SU-DHL-6 (cell line): ENCODE measurements at regions not wholly inside any gene's neighbourhood (a gene's known extent, or its start where the extent isn't known, plus 50 kb on each side); places are given as distances from the start of the nearest gene placed in this dataset.

Experiments used
- H2AFZ ChIP-seq: fragments of 200-600 bp; sonication (generic); 2 replicates; pipeline ENCODE4 v1.6.1; 2014; ENCODE audit warnings: low read depth, mild to moderate bottlenecking, moderate library complexity, mixed read lengths, antibody characterized with exemption, low read length; ENCODE audit not compliant: severe bottlenecking
- H3F3A ChIP-seq: fragments of 200-600 bp; shearing (Covaris generic); 2 replicates; pipeline ENCODE4 v1.6.0; 2016; ENCODE audit warnings: antibody characterized with exemption, mild to moderate bottlenecking; ENCODE audit not compliant: insufficient read depth
- H3K27ac ChIP-seq: fragments of 200-600 bp; sonication (generic); 2 replicates; pipeline ENCODE4 v1.5.1; 2016; ENCODE audit warnings: low read depth, mild to moderate bottlenecking, low read length, moderate library complexity, mixed read lengths
- H3K27me3 ChIP-seq: fragments of 200-600 bp; sonication (generic), shearing (Covaris generic); 2 replicates; pipeline ENCODE4 v1.6.0; 2014; ENCODE audit warnings: mild to moderate bottlenecking, low read length
- H3K36me3 ChIP-seq: fragments of 200-600 bp; sonication (generic); 2 replicates; pipeline ENCODE4 v1.6.1; 2014; ENCODE audit warnings: mild to moderate bottlenecking, low read length, mixed read lengths
- H3K4me2 ChIP-seq: fragments of 300-600, 200-600 bp; shearing (Covaris generic), sonication (generic); 2 replicates; pipeline ENCODE4 v1.6.0; 2014; ENCODE audit warnings: low read length, low read depth, mild to moderate bottlenecking; ENCODE audit not compliant: poor library complexity, severe bottlenecking
- H3K4me3 ChIP-seq: fragments of 200-600 bp; sonication (generic); 2 replicates; pipeline ENCODE4 v1.5.1; 2014; ENCODE audit warnings: antibody characterized with exemption, low read length, mild to moderate bottlenecking, mixed read lengths; ENCODE audit not compliant: insufficient read depth, poor library complexity, severe bottlenecking
- H3K79me2 ChIP-seq: fragments of 200-600 bp; sonication (generic); 2 replicates; pipeline ENCODE4 v1.6.1; 2014; ENCODE audit warnings: mild to moderate bottlenecking, low read length, moderate library complexity; ENCODE audit not compliant: insufficient read depth
- H3K9ac ChIP-seq: fragments of 200-600 bp; sonication (generic); 2 replicates; pipeline ENCODE4 v1.7.0; 2014; ENCODE audit warnings: mild to moderate bottlenecking, low read length
- H3K9me2 ChIP-seq: fragments of 200-600 bp; sonication (generic); replicated peaks from 2 replicates; pipeline ENCODE4 v1.6.1; 2014; ENCODE audit warnings: low read length; ENCODE audit not compliant: insufficient read depth
- H3K9me3 ChIP-seq: fragments of 200-600 bp; sonication (generic); 2 replicates; pipeline ENCODE4 v1.6.1; 2014; ENCODE audit warnings: low read length, mixed read lengths; ENCODE audit not compliant: insufficient read depth
- H4K20me1 ChIP-seq: fragments of 200-600 bp; sonication (generic); 2 replicates; pipeline ENCODE4 v1.6.1; 2014; ENCODE audit warnings: low read depth, mild to moderate bottlenecking, antibody characterized with exemption, low read length, moderate library complexity, mixed read lengths
- CTCF ChIP-seq: fragments of 200-600 bp; sonication (generic); IDR thresholded peaks from one replicate; pipeline ENCODE4 v1.5.1; 2017; ENCODE audit warnings: antibody characterized with exemption, mild to moderate bottlenecking, low read length, moderate library complexity; ENCODE audit not compliant: insufficient read depth, poor library complexity, severe bottlenecking
- EZH2phosphoT487 ChIP-seq: fragments of 200-600 bp; sonication (generic), shearing (Covaris generic); conservative IDR thresholded peaks from 2 replicates; pipeline ENCODE4 v1.6.1; 2018; ENCODE audit warnings: mild to moderate bottlenecking, antibody characterized with exemption, low read length, moderate library complexity, mixed read lengths

GRCh38 chr11:119906376-119906775 lies 177.4 kb upstream of the NECTIN1 start:
- no peaks in the 10 kb centered on the region for H3K27me3 ChIP-seq
- H3K27ac ChIP-seq: no peak overlapping the region
- no peak overlapping the region for H2AFZ ChIP-seq
- H3K79me2 ChIP-seq: no peaks in the 10 kb centered on the region
- H3K9me2 ChIP-seq: no peaks in the 10 kb centered on the region
- H3K9ac ChIP-seq: no peak overlapping the region
- no peaks in the 10 kb centered on the region for H3K9me3 ChIP-seq
- TF ChIP-seq EZH2phosphoT487 (no peak), CTCF (no peak)
- no peaks in the 10 kb centered on the region for H3F3A ChIP-seq
- H3K4me2 ChIP-seq: no peak overlapping the region
- H4K20me1 ChIP-seq: no peaks in the 10 kb centered on the region
- no peak overlapping the region for H3K4me3 ChIP-seq
- no peaks in the 10 kb centered on the region for H3K36me3 ChIP-seq

DNA sequence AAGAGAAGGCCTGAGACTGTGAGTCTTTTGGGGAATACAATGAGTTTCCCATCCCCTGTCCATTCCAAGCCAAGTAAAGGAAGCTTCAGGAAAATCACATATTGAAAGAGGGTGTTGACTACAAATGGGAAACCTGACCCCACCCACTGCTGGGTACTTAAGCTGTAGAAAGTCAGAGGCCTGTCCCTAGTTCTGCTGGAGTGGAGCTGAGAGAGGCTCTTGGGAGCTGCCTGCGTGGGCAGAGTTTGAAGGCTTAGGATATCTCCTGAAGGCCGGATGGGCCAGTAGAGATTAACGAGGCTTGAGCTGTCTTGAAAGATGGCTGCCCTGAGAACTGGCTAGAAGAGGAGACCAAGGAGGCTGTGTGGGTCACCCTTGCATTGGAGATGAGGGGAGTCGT lies 176.2 kb upstream of the NECTIN1 start:
- Histone ChIP-seq H3K27ac (no peak overlapping the region), H3K27me3 (no peaks in the 10 kb centered on the region), H3K36me3 (no peaks in the 10 kb centered on the region), H3K4me2 (no peak overlapping the region), H3F3A (no peaks in the 10 kb centered on the region), H3K4me3 (no peak overlapping the region), H2AFZ (no peak overlapping the region), H3K9ac (no peak overlapping the region), H3K79me2 (no peaks in the 10 kb centered on the region), H3K9me2 (no peaks in the 10 kb centered on the region), H4K20me1 (no peaks in the 10 kb centered on the region), H3K9me3 (no peaks in the 10 kb centered on the region)
- no peak for TF ChIP-seq EZH2phosphoT487
- TF ChIP-seq CTCF: no peak

DNA sequence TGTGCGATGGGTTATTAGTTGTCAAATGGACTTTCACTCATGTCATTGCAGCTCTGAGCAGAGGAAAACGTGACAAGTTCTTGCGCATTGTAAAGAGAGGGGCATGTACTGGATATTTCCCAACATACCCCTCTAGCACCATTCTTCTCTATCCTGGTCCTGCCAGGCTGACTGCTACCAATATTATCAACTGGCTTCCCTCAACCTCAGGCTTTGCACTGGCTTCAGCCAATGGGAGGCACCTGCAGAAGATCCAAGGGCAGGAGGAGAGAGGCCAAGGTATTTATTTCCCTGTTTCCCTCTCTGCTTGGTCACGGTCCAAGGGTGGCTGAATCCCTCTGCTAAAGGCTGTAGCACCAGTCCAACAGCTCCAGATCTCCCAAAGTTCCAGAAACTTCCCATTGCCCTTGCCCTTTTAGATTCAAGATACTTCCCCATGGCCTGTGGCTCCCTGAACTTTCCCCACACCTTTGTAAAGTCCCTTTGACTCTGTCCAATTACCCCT lies 175.6 kb upstream of the NECTIN1 start:
- H3K9me3 ChIP-seq: no peaks in the 10 kb centered on the region
- H3K79me2 ChIP-seq: no peaks in the 10 kb centered on the region
- no peak overlapping the region for H3K4me2 ChIP-seq
- H3K4me3 ChIP-seq: no peak overlapping the region
- H3K9me2 ChIP-seq: no peaks in the 10 kb centered on the region
- no peaks in the 10 kb centered on the region for H3K36me3 ChIP-seq
- TF ChIP-seq CTCF: no peak
- TF ChIP-seq EZH2phosphoT487: no peak
- no peaks in the 10 kb centered on the region for H3K27me3 ChIP-seq
- H4K20me1 ChIP-seq: no peaks in the 10 kb centered on the region
- no peak overlapping the region for H3K9ac ChIP-seq
- H2AFZ ChIP-seq: no peak overlapping the region
- no peaks in the 10 kb centered on the region for H3F3A ChIP-seq
- no peak overlapping the region for H3K27ac ChIP-seq
